Neural progenitor cell (in vitro differentiated cells): ENCODE measurements at regions not wholly inside any gene's neighbourhood (a gene's known extent, or its start where the extent isn't known, plus 50 kb on each side); places are given as distances from the start of the nearest gene placed in this dataset.

Experiments used
- DNase-seq: peaks from one replicate; pipeline ENCODE4 v3.0.0-alpha.2; 2016; ENCODE audit warnings: low spot score
- H2AFZ ChIP-seq: fragments of 200-600 bp; sonication (generic); replicated peaks from 2 replicates; pipeline ENCODE4 v1.6.1; 2016; ENCODE audit warnings: antibody characterized with exemption
- H3F3A ChIP-seq: fragments of 200-600 bp; sonication (generic); 2 replicates; pipeline ENCODE4 v1.6.1; 2016; ENCODE audit warnings: antibody characterized with exemption, low read depth
- H3K27ac ChIP-seq: fragments of 200-600 bp; sonication (generic); 2 replicates; pipeline ENCODE4 v1.5.1; 2016; ENCODE audit warnings: mild to moderate bottlenecking
- H3K27me3 ChIP-seq: fragments of 200-600 bp; sonication (generic); 2 replicates; pipeline ENCODE4 v1.6.1; 2016; ENCODE audit warnings: mild to moderate bottlenecking, moderate library complexity
- H3K36me3 ChIP-seq: fragments of 200-600 bp; sonication (generic); 2 replicates; pipeline ENCODE4 v1.5.1; 2016
- H3K4me1 ChIP-seq: fragments of 200-600 bp; sonication (generic); 2 replicates; pipeline ENCODE4 v1.6.1; 2016; ENCODE audit warnings: mixed run types
- H3K4me2 ChIP-seq: fragments of 200-600 bp; sonication (generic); 2 replicates; pipeline ENCODE4 v1.6.1; 2016
- H3K4me3 ChIP-seq: fragments of 200-600 bp; sonication (generic); 2 replicates; pipeline ENCODE4 v1.5.1; 2016
- H3K79me2 ChIP-seq: fragments of 200-600 bp; sonication (generic); 2 replicates; pipeline ENCODE4 v1.6.1; 2016; ENCODE audit warnings: low read depth
- H3K9ac ChIP-seq: fragments of 200-600 bp; sonication (generic); 2 replicates; pipeline ENCODE4 v1.6.1; 2016
- H3K9me3 ChIP-seq: fragments of 200-600 bp; sonication (generic); 2 replicates; pipeline ENCODE4 v1.5.1; 2016; ENCODE audit warnings: low read depth
- H4K20me1 ChIP-seq: fragments of 200-600 bp; sonication (generic); 2 replicates; pipeline ENCODE4 v1.6.1; 2016; ENCODE audit warnings: low read depth
- H3K27ac Mint-ChIP-seq: 3 replicates; pipeline ENCODE4 v1.8.0; 2021; ENCODE audit warnings: mixed read lengths
- H3K27me3 Mint-ChIP-seq: 2 replicates; pipeline ENCODE4 v1.8.0; 2022; ENCODE audit warnings: low read depth, mild to moderate bottlenecking, inconsistent platforms, moderate library complexity, mixed read lengths; ENCODE audit not compliant: insufficient read depth
- H3K36me3 Mint-ChIP-seq: 3 replicates; pipeline ENCODE4 v1.8.0; 2021; ENCODE audit warnings: mixed read lengths
- H3K4me1 Mint-ChIP-seq: 3 replicates; pipeline ENCODE4 v1.8.0; 2021; ENCODE audit warnings: mixed read lengths
- H3K4me3 Mint-ChIP-seq: 3 replicates; pipeline ENCODE4 v1.8.0; 2021; ENCODE audit warnings: mild to moderate bottlenecking, moderate library complexity, mixed read lengths
- H3K9me3 Mint-ChIP-seq: 3 replicates; pipeline ENCODE4 v1.8.0; 2020; ENCODE audit warnings: mixed read lengths
- CTCF ChIP-seq: fragments of 200-600 bp; sonication (generic); IDR thresholded peaks from 2 replicates; pipeline ENCODE4 v1.5.1; 2017; ENCODE audit warnings: antibody characterized with exemption, mild to moderate bottlenecking
- EZH2 ChIP-seq: fragments of 200-600 bp; sonication (generic); IDR thresholded peaks from 2 replicates; pipeline ENCODE4 v1.6.1; 2017; ENCODE audit warnings: antibody characterized with exemption, mild to moderate bottlenecking, moderate library complexity
- EZH2phosphoT487 ChIP-seq: fragments of 200-600 bp; sonication (generic); IDR thresholded peaks from 2 replicates; pipeline ENCODE4 v1.6.1; 2017; ENCODE audit warnings: antibody characterized with exemption

- no peaks in the 10 kb centered on the region for H3K36me3 ChIP-seq
- H3K27ac ChIP-seq, result no peak overlapping the region
- no peaks in the 10 kb centered on the region for H3K27me3 ChIP-seq
- H3K9ac ChIP-seq, result no peak overlapping the region
- H3K27ac Mint-ChIP-seq, result no peak overlapping the region
- H3K4me1 Mint-ChIP-seq, result peaks cover 18% of the 10 kb centered on the region
- no peaks in the 10 kb centered on the region for H3K9me3 ChIP-seq
- H3K4me3 ChIP-seq, result no peak overlapping the region
- H3F3A ChIP-seq, result no peaks in the 10 kb centered on the region
- no peak overlapping the region for H3K4me2 ChIP-seq
- no peaks in the 10 kb centered on the region for H3K27me3 Mint-ChIP-seq
- TF ChIP-seq CTCF, result no peak
- TF ChIP-seq EZH2, result no peak
- no peak for TF ChIP-seq EZH2phosphoT487
- peaks cover 5% of the 10 kb centered on the region for H3K4me1 ChIP-seq
- DNase-seq, result no peak
- no peak overlapping the region for H3K4me3 Mint-ChIP-seq
- H3K9me3 Mint-ChIP-seq, result no peaks in the 10 kb centered on the region
- H2AFZ ChIP-seq, result no peak overlapping the region
- no peaks in the 10 kb centered on the region for H3K79me2 ChIP-seq
- H4K20me1 ChIP-seq, result no peaks in the 10 kb centered on the region
- no peaks in the 10 kb centered on the region for H3K36me3 Mint-ChIP-seq
These were observed 769.0 kb upstream of the NR2F2 start for GRCh38 chr15:95561463-95561862.

DNA sequence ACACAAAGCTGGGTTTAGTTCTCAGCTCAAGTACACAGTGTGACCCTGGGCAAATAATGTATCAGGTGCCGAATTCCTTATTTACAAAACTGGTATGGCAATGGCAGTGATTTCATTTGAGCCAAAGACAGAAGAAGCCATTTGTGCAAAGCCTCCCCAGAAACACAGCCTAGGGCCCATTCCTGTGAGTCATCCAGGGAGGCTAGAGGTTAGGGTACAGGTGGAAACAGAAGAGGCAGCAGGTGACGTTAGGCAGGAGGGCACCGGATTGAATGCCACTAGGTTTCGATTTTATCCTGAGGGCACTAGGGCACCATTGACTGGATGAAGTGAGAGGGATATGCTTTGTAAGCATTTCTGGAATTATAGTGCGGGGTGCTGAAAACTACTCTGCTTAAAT lies 766.9 kb upstream of the NR2F2 start:
- TF ChIP-seq EZH2 (no peak), EZH2phosphoT487 (no peak), CTCF (no peak)
- H3K4me3 Mint-ChIP-seq, result no peak overlapping the region
- no peaks in the 10 kb centered on the region for H3K9me3 ChIP-seq

GRCh38 chr15:95565016-95565600 lies 765.4 kb upstream of the NR2F2 start:
- H3K36me3 ChIP-seq, result no peaks in the 10 kb centered on the region
- TF ChIP-seq EZH2 (no peak), CTCF (no peak), EZH2phosphoT487 (no peak)
- H3K4me2 ChIP-seq, result no peak overlapping the region
- H3K9me3 ChIP-seq, result no peaks in the 10 kb centered on the region
- H3K4me3 ChIP-seq, result no peak overlapping the region
- Mint-ChIP-seq H3K4me1 (no peaks in the 10 kb centered on the region), H3K36me3 (no peaks in the 10 kb centered on the region), H3K27ac (no peak overlapping the region), H3K4me3 (no peak overlapping the region), H3K9me3 (no peaks in the 10 kb centered on the region), H3K27me3 (no peaks in the 10 kb centered on the region)
- no peaks in the 10 kb centered on the region for H4K20me1 ChIP-seq
- no peak overlapping the region for H3K9ac ChIP-seq
- H2AFZ ChIP-seq, result no peak overlapping the region
- H3K79me2 ChIP-seq, result no peaks in the 10 kb centered on the region
- H3K4me1 ChIP-seq, result no peaks in the 10 kb centered on the region
- H3K27me3 ChIP-seq, result no peaks in the 10 kb centered on the region
- DNase-seq, result no peak
- no peaks in the 10 kb centered on the region for H3F3A ChIP-seq
- no peak overlapping the region for H3K27ac ChIP-seq

More for the DNA sequence above, 766.9 kb upstream of the NR2F2 start:
- Histone ChIP-seq H3K4me3 (no peak overlapping the region), H3K79me2 (no peaks in the 10 kb centered on the region), H4K20me1 (no peaks in the 10 kb centered on the region), H3K36me3 (no peaks in the 10 kb centered on the region), H3K27me3 (no peaks in the 10 kb centered on the region), H3K4me2 (no peak overlapping the region), H3K9ac (no peak overlapping the region), H3K4me1 (no peaks in the 10 kb centered on the region), H2AFZ (no peak overlapping the region), H3F3A (no peaks in the 10 kb centered on the region), H3K27ac (no peak overlapping the region)
- no peak overlapping the region for H3K27ac Mint-ChIP-seq
- H3K27me3 Mint-ChIP-seq, result no peaks in the 10 kb centered on the region
- H3K9me3 Mint-ChIP-seq, result no peaks in the 10 kb centered on the region
- DNase-seq, result no peak
- no peaks in the 10 kb centered on the region for H3K4me1 Mint-ChIP-seq
- H3K36me3 Mint-ChIP-seq, result no peaks in the 10 kb centered on the region
